ENCODE measurements at regions not wholly inside any gene's neighbourhood (a gene's known extent, or its start where the extent isn't known, plus 50 kb on each side); places are given as distances from the start of the nearest gene placed in this dataset.

GRCh38 chr13:108549934-108550333 lies 79.5 kb upstream of the MYO16 start:
- H3K36me3 ChIP-seq (replicated peaks in 1 of 2; ENCODE audit: control extremely low read depth in 1 of 2, control insufficient read depth in 1 of 2, extremely low read depth in 1 of 2, insufficient read depth in 2 of 2, low read length in 1 of 2) = no peaks in the 10 kb centered on the region
- H3K27ac ChIP-seq (ENCODE audit: low read length in 2 of 2) = no peak overlapping the region
- POLR2A ChIA-PET = no interaction called here
- H3K9me3 ChIP-seq (ENCODE audit: control extremely low read depth in 1 of 3, control insufficient read depth in 2 of 3, insufficient read depth in 1 of 3, low read length in 2 of 3) = peaks cover 0 to 4% (median 0%) of the 10 kb centered on the region in 3 donors
- WGBS (ENCODE audit: insufficient coverage) = 83% methylated on average over 5 of the region's 5 CpGs
- ATAC-seq (ENCODE audit: low read depth) = no peak
- Mint-ChIP-seq H3K4me1 (no peaks in the 10 kb centered on the region), H3K27me3 (no peaks in the 10 kb centered on the region), H3K9me3 (ENCODE audit: insufficient read depth) (peaks cover 3% of the 10 kb centered on the region), H3K27ac (no peak overlapping the region), H3K4me3 (no peak overlapping the region)
- H3K4me3 ChIP-seq (ENCODE audit: control extremely low read depth in 1 of 5, extremely low read depth in 1 of 5, insufficient read depth in 1 of 5, low read depth in 2 of 5, low read length in 4 of 5) = no peak overlapping the region
- CTCF ChIA-PET = interaction anchor here (0.5 kb wide), 1 partner anchor 401 kb away, joined by 3 read pairs; no protein-coding TSS in a partner anchor
- no peaks in the 10 kb centered on the region for H3K4me1 ChIP-seq (ENCODE audit: control insufficient read depth in 2 of 2, insufficient read depth in 2 of 2, low read length in 2 of 2)
- H2AFZ ChIP-seq (ENCODE audit: insufficient read depth, low read depth, low read length, poor library complexity, severe bottlenecking) = no peak overlapping the region
- H3K27me3 ChIP-seq (replicated peaks in 1 of 4; ENCODE audit: control extremely low read depth in 1 of 4, control insufficient read depth in 3 of 4, insufficient read depth in 4 of 4, low read length in 3 of 4) = no peaks in the 10 kb centered on the region
- no peaks in the 10 kb centered on the region for H3K79me2 ChIP-seq (ENCODE audit: control insufficient read depth, insufficient read depth, low read length)
- intact Hi-C loops (cut with micrococcal nuclease) = no loop called here
- no peak for TF ChIP-seq EZH2 (IDR thresholded peaks at IDR 0.05; ENCODE audit: borderline replicate concordance, insufficient read depth, low read depth, low read length, poor library complexity, severe bottlenecking)
- TF ChIP-seq CTCF (IDR thresholded peaks at IDR 0.05) = no peak
- no peak overlapping the region for H3K9ac ChIP-seq (ENCODE audit: low read length)
- no peaks in the 10 kb centered on the region for H4K20me1 ChIP-seq (ENCODE audit: control insufficient read depth, insufficient read depth, low read length, poor library complexity, severe bottlenecking)
- no peak overlapping the region for H3K4me2 ChIP-seq (replicated peaks; ENCODE audit: low read depth, low read length, poor library complexity, severe bottlenecking)
- no peak for DNase-seq

- Mint-ChIP-seq H3K27me3 (no peaks in the 10 kb centered on the region), H3K4me1 (no peaks in the 10 kb centered on the region), H3K27ac (no peak overlapping the region), H3K9me3 (ENCODE audit: insufficient read depth) (peaks cover 3% of the 10 kb centered on the region), H3K4me3 (no peak overlapping the region)
- Histone ChIP-seq H3K4me1 (ENCODE audit: control insufficient read depth in 2 of 2, insufficient read depth in 2 of 2, low read length in 2 of 2) (no peaks in the 10 kb centered on the region), H3K27ac (ENCODE audit: low read length in 2 of 2) (no peak overlapping the region), H3K9me3 (ENCODE audit: control extremely low read depth in 1 of 3, control insufficient read depth in 2 of 3, insufficient read depth in 1 of 3, low read length in 2 of 3) (no peaks in the 10 kb centered on the region), H3K4me3 (ENCODE audit: control extremely low read depth in 1 of 5, extremely low read depth in 1 of 5, insufficient read depth in 1 of 5, low read depth in 2 of 5, low read length in 4 of 5) (no peak overlapping the region), H3K4me2 (replicated peaks; ENCODE audit: low read depth, low read length, poor library complexity, severe bottlenecking) (no peak overlapping the region), H4K20me1 (ENCODE audit: control insufficient read depth, insufficient read depth, low read length, poor library complexity, severe bottlenecking) (no peaks in the 10 kb centered on the region), H2AFZ (ENCODE audit: insufficient read depth, low read depth, low read length, poor library complexity, severe bottlenecking) (no peak overlapping the region), H3K9ac (ENCODE audit: low read length) (no peak overlapping the region), H3K27me3 (replicated peaks in 1 of 4; ENCODE audit: control extremely low read depth in 1 of 4, control insufficient read depth in 3 of 4, insufficient read depth in 4 of 4, low read length in 3 of 4) (no peaks in the 10 kb centered on the region), H3K36me3 (replicated peaks in 1 of 2; ENCODE audit: control extremely low read depth in 1 of 2, control insufficient read depth in 1 of 2, extremely low read depth in 1 of 2, insufficient read depth in 2 of 2, low read length in 1 of 2) (no peaks in the 10 kb centered on the region), H3K79me2 (ENCODE audit: control insufficient read depth, insufficient read depth, low read length) (no peaks in the 10 kb centered on the region)
- ChIA-PET CTCF (no interaction called here), POLR2A (no interaction called here)
- ATAC-seq (ENCODE audit: low read depth) (no peak), DNase-seq (no peak)
- intact Hi-C loops (cut with micrococcal nuclease) = no loop called here
- TF ChIP-seq EZH2 (IDR thresholded peaks at IDR 0.05; ENCODE audit: borderline replicate concordance, insufficient read depth, low read depth, low read length, poor library complexity, severe bottlenecking) (no peak), CTCF (IDR thresholded peaks at IDR 0.05) (no peak)
- WGBS (ENCODE audit: insufficient coverage) = 100% methylated on average over 1 of the region's 2 CpGs
Measured at GRCh38 chr13:108551674-108552073, 77.7 kb upstream of the MYO16 start.
